ENCODE measurements at regions not wholly inside any gene's neighbourhood (a gene's known extent, or its start where the extent isn't known, plus 50 kb on each side); places are given as distances from the start of the nearest gene placed in this dataset.

DNA sequence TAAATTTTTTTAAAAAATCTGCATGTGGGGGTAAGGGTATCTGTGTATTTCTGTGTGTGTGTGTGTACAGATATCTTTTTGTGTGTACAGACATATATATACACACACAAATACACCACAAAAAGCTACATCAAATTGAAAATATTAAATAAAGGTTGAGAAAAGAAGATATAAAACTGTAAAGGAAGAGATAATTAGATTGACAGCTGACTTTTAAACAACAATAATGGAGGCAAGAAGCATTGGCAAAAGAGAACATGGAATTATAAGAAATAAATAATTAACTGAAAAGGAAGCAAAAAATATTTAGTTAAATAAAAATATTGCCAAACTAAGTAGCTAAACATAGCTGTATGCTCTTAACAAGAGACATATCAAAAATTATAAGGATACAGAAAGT is 291.4 kb downstream of the FSCB start:
- no peak for ATAC-seq
- TF ChIP-seq RARB (CRISPR knock-in tag; IDR thresholded peaks at IDR 0.05) (no peak), PPARA (CRISPR knock-in tag; IDR thresholded peaks at IDR 0.05; ENCODE audit: borderline replicate concordance) (no peak)

DNA sequence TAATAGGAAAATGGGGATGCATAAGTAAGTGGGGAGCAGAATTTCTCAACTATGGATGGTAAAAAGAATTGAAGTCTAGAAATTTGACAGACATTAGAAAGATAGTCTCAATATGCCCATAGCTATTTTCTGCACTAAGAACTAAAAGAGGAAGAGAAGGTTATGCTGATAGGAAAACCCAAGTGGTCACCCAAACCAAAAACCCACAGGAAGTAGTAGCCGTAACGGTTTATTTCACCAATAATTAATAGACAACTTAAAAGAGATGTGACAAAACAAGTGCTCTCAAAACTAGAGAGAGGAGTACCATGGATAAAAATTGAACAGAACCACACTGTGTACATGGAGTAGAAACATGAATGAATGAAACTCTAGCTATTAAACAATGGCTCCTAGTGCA is 295.4 kb downstream of the FSCB start:
- TF ChIP-seq ZFP30 (CRISPR knock-in tag; IDR thresholded peaks at IDR 0.05) (no peak), ZNF8 (CRISPR knock-in tag; IDR thresholded peaks at IDR 0.05) (no peak), ZNF565 (CRISPR knock-in tag; conservative IDR thresholded peaks at IDR 0.05; ENCODE audit: low read depth) (no peak), SNAI2 (CRISPR knock-in tag; IDR thresholded peaks at IDR 0.05) (no peak), BACH2 (CRISPR knock-in tag; IDR thresholded peaks at IDR 0.05; ENCODE audit: borderline replicate concordance) (no peak), PPARA (CRISPR knock-in tag; IDR thresholded peaks at IDR 0.05; ENCODE audit: borderline replicate concordance) (no peak), ZNF70 (CRISPR knock-in tag; IDR thresholded peaks at IDR 0.05) (no peak), ARNTL (CRISPR knock-in tag; IDR thresholded peaks at IDR 0.05; ENCODE audit: borderline replicate concordance, low read depth) (no peak), ESRRG (CRISPR knock-in tag; IDR thresholded peaks at IDR 0.05) (no peak), TOX (CRISPR knock-in tag; IDR thresholded peaks at IDR 0.05; ENCODE audit: borderline replicate concordance) (no peak), ISL1 (CRISPR knock-in tag; IDR thresholded peaks at IDR 0.05) (no peak), GLIS3 (CRISPR knock-in tag; IDR thresholded peaks at IDR 0.05) (no peak), TCF4 (CRISPR knock-in tag; IDR thresholded peaks at IDR 0.05; ENCODE audit: borderline replicate concordance) (no peak), CSDC2 (CRISPR knock-in tag; IDR thresholded peaks at IDR 0.05) (no peak), OSR1 (CRISPR knock-in tag; IDR thresholded peaks at IDR 0.05) (no peak), RARB (CRISPR knock-in tag; IDR thresholded peaks at IDR 0.05) (no peak), ZC3H10 (CRISPR knock-in tag; IDR thresholded peaks at IDR 0.05) (no peak)
- TF ChIP-seq, protein P1, sequence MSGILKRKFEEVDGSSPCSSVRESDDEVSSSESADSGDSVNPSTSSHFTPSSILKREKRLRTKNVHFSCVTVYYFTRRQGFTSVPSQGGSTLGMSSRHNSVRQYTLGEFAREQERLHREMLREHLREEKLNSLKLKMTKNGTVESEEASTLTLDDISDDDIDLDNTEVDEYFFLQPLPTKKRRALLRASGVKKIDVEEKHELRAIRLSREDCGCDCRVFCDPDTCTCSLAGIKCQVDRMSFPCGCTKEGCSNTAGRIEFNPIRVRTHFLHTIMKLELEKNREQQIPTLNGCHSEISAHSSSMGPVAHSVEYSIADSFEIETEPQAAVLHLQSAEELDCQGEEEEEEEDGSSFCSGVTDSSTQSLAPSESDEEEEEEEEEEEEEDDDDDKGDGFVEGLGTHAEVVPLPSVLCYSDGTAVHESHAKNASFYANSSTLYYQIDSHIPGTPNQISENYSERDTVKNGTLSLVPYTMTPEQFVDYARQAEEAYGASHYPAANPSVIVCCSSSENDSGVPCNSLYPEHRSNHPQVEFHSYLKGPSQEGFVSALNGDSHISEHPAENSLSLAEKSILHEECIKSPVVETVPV (CRISPR knock-in tag; IDR thresholded peaks at IDR 0.05): no peak
- TF ChIP-seq, protein P2, sequence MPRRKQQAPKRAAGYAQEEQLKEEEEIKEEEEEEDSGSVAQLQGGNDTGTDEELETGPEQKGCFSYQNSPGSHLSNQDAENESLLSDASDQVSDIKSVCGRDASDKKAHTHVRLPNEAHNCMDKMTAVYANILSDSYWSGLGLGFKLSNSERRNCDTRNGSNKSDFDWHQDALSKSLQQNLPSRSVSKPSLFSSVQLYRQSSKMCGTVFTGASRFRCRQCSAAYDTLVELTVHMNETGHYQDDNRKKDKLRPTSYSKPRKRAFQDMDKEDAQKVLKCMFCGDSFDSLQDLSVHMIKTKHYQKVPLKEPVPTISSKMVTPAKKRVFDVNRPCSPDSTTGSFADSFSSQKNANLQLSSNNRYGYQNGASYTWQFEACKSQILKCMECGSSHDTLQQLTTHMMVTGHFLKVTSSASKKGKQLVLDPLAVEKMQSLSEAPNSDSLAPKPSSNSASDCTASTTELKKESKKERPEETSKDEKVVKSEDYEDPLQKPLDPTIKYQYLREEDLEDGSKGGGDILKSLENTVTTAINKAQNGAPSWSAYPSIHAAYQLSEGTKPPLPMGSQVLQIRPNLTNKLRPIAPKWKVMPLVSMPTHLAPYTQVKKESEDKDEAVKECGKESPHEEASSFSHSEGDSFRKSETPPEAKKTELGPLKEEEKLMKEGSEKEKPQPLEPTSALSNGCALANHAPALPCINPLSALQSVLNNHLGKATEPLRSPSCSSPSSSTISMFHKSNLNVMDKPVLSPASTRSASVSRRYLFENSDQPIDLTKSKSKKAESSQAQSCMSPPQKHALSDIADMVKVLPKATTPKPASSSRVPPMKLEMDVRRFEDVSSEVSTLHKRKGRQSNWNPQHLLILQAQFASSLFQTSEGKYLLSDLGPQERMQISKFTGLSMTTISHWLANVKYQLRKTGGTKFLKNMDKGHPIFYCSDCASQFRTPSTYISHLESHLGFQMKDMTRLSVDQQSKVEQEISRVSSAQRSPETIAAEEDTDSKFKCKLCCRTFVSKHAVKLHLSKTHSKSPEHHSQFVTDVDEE (CRISPR knock-in tag; IDR thresholded peaks at IDR 0.05): no peak
- TF ChIP-seq, protein P3, sequence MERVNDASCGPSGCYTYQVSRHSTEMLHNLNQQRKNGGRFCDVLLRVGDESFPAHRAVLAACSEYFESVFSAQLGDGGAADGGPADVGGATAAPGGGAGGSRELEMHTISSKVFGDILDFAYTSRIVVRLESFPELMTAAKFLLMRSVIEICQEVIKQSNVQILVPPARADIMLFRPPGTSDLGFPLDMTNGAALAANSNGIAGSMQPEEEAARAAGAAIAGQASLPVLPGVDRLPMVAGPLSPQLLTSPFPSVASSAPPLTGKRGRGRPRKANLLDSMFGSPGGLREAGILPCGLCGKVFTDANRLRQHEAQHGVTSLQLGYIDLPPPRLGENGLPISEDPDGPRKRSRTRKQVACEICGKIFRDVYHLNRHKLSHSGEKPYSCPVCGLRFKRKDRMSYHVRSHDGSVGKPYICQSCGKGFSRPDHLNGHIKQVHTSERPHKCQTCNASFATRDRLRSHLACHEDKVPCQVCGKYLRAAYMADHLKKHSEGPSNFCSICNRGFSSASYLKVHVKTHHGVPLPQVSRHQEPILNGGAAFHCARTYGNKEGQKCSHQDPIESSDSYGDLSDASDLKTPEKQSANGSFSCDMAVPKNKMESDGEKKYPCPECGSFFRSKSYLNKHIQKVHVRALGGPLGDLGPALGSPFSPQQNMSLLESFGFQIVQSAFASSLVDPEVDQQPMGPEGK (CRISPR knock-in tag; IDR thresholded peaks at IDR 0.05; ENCODE audit: borderline replicate concordance): no peak
- no peak for ATAC-seq

DNA sequence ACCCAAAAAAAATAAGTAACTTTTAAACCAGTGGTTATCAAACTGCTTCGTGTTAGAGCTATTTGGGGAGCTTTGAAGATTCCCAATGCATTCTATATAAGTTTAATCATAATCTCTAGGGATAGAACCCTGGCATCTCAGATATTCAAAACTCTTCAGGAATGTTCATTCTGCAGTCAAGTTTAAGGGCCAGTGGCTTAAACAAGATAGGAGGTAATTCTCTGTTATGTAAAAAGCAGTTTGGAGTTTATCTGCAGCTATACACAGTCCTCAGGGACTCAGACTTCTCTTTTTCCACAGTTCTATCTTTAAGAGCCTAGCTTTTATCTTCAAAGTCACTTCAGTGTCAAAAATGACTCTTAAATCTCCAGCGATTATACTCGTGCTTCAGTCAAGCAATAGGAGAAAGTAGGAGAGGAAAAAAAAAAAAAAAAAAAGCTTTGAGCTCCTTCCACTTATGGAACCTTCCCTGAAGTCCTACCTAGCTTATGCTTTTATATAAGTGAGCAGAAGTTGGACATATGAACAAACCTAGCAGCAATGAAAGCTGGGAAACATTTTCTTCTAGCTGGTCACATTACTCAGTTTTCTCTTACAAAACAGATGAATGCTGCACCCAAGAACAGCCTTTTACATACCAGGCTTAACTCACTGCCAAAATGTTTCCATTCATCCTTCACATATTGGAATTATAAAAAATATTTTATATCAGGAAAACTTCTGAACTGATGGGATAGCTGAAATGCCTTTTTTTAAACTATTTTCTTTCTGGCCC is 302.8 kb downstream of the FSCB start:
- TF ChIP-seq, protein P1 (CRISPR knock-in tag; IDR thresholded peaks at IDR 0.05): no peak
- no peak for ATAC-seq

DNA sequence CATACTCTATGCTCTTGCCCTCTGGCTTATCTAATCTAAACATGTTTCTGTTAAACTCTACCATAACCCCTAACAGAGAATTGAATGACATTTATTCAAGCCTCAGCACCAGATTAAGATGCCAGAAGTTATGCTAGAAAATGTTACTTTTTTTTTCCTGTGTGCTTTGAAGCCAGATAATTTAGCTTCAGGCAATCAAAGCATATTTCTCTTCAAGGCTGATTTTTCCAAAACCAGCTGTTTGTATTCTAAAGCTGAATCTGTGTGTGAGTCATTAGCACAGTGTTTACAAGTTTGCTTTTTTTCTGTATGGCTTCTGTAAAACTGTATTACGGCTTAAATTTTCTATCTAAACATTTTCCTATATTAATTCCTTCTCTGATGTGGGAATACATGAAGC is 326.1 kb downstream of the FSCB start:
- TF ChIP-seq ISL1 (CRISPR knock-in tag; IDR thresholded peaks at IDR 0.05) (no peak), RARB (CRISPR knock-in tag; IDR thresholded peaks at IDR 0.05) (no peak), ZNF8 (CRISPR knock-in tag; IDR thresholded peaks at IDR 0.05) (no peak), TCF4 (CRISPR knock-in tag; IDR thresholded peaks at IDR 0.05; ENCODE audit: borderline replicate concordance) (no peak), ESRRG (CRISPR knock-in tag; IDR thresholded peaks at IDR 0.05) (no peak), GLIS3 (CRISPR knock-in tag; IDR thresholded peaks at IDR 0.05) (no peak), ARNTL (CRISPR knock-in tag; IDR thresholded peaks at IDR 0.05; ENCODE audit: borderline replicate concordance, low read depth) (no peak)
- TF ChIP-seq, protein P1 (CRISPR knock-in tag; IDR thresholded peaks at IDR 0.05): no peak
- no peak for ATAC-seq
